ENCODE measurements at regions not wholly inside any gene's neighbourhood (a gene's known extent, or its start where the extent isn't known, plus 50 kb on each side); places are given as distances from the start of the nearest gene placed in this dataset.
"Not testable (repeated sequence)": the region's sequence is repeated elsewhere in the genome, so short reads cannot be mapped to it uniquely, and the experiment has no call there.

- DNase-seq (ENCODE audit: low read depth), result no peak
These were observed 1925.9 kb upstream of the LRRTM1 start for GRCh38 chr2:82230406-82230805.

DNA sequence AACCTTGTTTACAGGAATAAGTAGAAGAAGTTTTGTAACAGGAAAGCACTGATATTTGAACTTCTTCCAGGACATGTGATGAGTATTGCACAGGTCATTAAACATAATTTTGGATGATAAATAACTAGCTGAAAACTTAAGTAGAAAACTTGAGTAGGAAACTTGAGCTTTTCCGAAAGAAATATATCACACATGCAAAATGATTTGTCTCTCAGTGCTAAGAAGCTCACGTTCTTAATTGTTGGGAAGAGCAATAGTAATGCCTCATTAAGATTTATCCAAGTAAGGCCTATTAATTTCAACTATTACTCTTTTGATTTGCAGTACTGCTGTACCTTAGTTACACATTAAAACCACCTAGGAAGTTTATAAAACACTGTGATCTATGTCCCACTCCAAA is 1921.9 kb upstream of the LRRTM1 start:
- DNase-seq (ENCODE audit: low read depth), result no peak

GRCh38 chr2:82224301-82224940 is 1919.9 kb upstream of the LRRTM1 start:
- no peak for DNase-seq (ENCODE audit: low read depth)

- no peak for DNase-seq (ENCODE audit: low read depth)
These were observed 1910.7 kb upstream of the LRRTM1 start for GRCh38 chr2:82215212-82215611.

- no peak for DNase-seq (ENCODE audit: low read depth)
These were observed 1894.9 kb upstream of the LRRTM1 start for GRCh38 chr2:82199493-82199852.

DNA sequence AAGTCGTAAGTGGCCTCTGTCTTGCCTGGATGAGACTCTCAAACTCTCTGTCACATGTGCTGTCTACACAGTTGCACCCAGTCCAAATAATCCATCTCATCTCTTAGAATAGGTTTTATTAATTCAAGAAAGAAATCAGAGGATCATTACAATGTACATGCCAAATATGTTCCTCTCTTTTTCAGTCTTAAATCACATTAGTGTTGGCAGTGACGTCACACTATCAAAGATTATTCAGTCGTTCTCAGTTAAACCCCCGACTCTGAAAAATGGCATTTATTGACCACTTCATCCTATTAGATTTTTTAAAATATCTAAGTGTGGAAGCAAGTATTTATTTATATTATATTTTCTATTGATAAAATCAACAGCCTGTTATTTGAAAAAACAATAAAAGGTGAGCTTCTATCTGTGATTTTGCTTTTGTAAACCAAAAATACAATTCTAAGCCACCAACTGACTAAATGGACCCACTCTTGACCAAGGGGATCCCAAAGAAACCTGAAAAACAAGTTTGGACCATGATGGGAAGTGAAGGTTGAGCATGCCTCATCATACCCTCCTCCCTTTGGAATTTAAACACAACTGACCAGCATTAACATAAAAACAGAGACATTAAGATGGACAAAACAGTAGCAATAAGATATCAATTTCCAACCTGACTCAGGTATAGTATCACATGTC is 1894.4 kb upstream of the LRRTM1 start:
- no peak for DNase-seq (ENCODE audit: low read depth)

DNA sequence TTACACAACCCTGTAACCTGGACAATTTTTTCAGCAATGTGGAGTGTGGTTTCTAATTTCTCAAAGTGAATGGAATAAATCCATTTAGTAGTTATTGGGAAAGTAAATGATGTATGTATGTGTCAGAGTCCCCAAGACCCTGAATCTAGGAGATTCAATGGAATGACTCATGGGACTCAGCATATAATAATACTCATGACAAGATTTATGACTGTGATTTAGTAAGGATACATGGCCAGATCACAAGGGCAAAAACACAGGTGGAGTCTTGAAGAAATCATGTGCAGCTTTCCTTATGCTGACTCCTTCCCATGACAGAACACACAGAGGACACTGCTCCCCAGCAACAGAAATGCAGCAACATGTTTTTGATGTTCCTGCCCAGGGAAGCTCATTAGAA is 1877.7 kb upstream of the LRRTM1 start:
- no peak for DNase-seq (ENCODE audit: low read depth)

DNA sequence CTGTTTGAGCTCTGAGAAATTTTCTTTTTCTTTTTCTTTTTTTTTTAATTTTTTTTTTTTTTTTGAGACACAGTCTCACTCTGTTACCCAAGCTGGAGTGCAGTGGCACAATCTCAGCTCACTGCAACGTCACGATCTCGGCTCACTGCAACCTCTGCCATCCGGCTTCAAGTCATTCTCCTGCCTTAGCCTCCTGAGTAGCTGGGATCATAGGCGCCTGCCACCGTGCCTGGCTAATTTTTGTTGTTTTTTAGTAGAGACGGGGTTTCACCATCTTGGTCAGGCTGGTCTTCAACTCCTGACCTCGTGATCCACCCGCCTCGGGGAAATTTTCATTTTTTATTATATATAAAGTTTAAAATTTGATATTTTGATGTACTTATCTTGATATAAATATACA is 1870.7 kb upstream of the LRRTM1 start:
- DNase-seq (ENCODE audit: low read depth), result not testable (repeated sequence)

- no peak for DNase-seq (ENCODE audit: low read depth)
These were observed 1867.9 kb upstream of the LRRTM1 start for GRCh38 chr2:82172483-82172882.

GRCh38 chr2:82169379-82169778 is 1864.8 kb upstream of the LRRTM1 start:
- no peak for DNase-seq (ENCODE audit: low read depth)

- DNase-seq (ENCODE audit: low read depth), result no peak
These were observed 1860.8 kb upstream of the LRRTM1 start for GRCh38 chr2:82165377-82165776.

- no peak for DNase-seq (ENCODE audit: low read depth)
These were observed 1853.6 kb upstream of the LRRTM1 start for GRCh38 chr2:82158150-82158549.

- no peak for DNase-seq (ENCODE audit: low read depth)
These were observed 1850.9 kb upstream of the LRRTM1 start for GRCh38 chr2:82155469-82155868.

DNA sequence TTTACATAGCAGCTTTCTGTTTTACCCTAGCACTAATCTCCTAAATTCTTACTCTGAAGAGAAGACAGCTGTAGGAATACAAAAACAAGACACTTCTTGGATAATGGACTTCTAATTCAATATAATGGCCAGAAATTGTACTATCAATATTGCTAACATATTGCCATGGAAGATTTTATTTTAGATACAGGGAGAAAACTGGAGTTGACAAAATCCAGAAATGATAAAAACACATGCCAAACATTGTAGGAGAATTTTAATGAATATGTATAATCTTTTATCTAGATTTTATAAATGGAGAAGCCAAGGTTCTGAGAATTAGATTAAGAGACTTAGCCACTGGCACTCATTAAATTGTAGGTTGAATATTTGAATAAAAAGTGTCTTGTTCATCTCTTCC is 1838.8 kb upstream of the LRRTM1 start:
- DNase-seq (ENCODE audit: low read depth), result no peak

GRCh38 chr2:82139979-82140611 is 1835.5 kb upstream of the LRRTM1 start:
- DNase-seq (ENCODE audit: low read depth), result no peak

GRCh38 chr2:82137441-82137840 is 1832.9 kb upstream of the LRRTM1 start:
- DNase-seq (ENCODE audit: low read depth), result no peak

- no peak for DNase-seq (ENCODE audit: low read depth)
These were observed 1823.5 kb upstream of the LRRTM1 start for GRCh38 chr2:82128051-82128450.

- DNase-seq (ENCODE audit: low read depth), result no peak
These were observed 1820.1 kb upstream of the LRRTM1 start for GRCh38 chr2:82124629-82125028.

DNA sequence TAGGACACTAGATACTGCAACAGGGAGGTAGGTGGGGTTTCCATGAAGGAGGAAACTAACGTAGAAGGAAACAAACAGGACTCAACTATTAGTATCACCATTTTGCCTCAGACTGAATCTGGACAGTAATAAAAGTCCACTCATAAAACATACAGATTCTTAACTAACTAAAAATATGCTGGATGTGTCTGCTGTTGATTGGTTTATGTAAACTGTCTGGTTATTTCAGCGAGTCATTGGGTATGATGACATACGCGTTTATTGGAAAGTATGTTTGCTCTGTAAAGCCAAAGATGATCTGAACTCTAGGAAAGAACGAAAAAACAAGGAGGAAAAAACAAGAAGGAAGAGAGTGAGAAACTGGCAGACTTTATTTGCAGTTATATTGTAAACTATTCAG is 1816.1 kb upstream of the LRRTM1 start:
- no peak for DNase-seq (ENCODE audit: low read depth)

- no peak for DNase-seq (ENCODE audit: low read depth)
These were observed 1815.6 kb upstream of the LRRTM1 start for GRCh38 chr2:82120115-82120514.

DNA sequence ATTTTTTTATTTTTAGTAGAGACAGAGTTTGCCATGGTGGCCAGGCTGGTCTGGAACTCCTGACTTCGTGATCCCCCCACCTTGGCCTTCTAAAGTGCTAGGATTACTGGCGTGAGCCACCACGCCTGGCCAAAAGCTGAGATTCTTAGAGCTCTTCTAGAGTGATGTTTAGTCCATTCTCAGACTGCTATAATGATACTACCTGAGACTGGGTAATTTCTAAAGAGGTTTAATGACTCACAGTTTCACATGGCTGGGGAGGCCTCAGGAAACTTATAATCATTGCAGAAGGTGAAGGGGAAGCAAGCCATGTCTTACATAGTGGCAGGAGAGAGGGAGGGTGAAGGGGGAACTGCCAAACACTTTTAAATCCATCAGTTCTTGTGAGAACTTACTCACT is 1804.9 kb upstream of the LRRTM1 start:
- DNase-seq (ENCODE audit: low read depth), result no peak

DNA sequence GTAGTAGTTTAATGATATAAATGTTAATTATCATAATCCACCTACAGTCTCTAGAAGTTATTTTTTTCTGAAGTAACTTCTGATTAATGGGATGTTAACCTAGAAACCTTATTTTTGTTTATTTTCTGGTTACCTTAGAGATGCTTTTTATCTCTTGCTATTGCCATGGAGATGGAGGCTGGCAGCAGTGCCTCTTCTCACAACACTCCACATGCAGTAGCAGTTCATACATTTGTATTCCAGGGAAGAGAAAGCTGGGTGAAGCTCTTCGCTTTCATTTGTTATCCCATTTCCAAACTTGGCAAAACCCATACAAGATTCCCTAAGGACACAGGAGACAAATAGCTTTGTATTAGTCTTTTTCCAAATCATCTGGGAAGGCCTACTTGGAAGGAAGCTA is 1794.1 kb upstream of the LRRTM1 start:
- DNase-seq (ENCODE audit: low read depth), result no peak

DNA sequence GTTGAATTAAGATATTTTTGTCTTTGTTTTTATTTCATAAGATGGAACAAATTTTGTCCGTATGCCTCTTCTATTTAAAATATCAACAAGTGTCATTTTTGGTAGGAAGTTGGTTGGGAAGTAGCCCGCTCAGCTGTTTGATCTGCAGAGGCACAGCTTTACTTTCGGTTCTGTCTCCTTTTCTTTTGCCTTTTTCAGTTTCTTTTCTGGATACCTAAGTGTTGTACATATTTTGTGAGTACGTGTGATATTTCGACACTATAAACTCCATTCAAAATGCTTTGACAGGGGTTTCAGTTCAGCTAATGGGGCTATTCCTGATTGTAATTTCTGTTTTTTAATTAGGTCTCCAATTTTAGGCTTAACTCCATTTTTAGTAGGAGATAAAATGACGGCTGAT is 1785.0 kb upstream of the LRRTM1 start:
- DNase-seq (ENCODE audit: low read depth), result no peak
